ENCODE measurements at regions not wholly inside any gene's neighbourhood (a gene's known extent, or its start where the extent isn't known, plus 50 kb on each side); places are given as distances from the start of the nearest gene placed in this dataset.
"Not testable (repeated sequence)": the region's sequence is repeated elsewhere in the genome, so short reads cannot be mapped to it uniquely, and the experiment has no call there.

DNA sequence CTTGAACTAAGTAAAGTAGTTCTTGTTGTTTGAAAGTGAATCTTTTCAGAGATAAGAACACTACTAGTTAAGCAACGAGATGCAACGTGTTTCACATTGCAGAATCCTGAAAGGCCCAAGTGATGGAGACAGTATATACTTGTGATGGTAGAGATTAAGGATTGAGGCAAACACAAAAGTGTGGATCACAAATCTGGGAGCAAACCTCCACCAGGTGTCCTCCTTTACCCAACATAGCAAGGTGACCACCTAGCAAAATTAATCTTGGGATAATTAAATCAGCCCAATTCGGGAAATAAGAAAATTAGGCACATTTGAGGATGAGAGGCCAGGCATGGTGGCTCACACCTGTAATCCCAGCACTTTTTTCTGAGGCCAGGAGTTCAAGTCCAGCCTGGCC lies 563.9 kb downstream of the DACH1 start:
- DNase-seq (ENCODE audit: low read depth, low spot score): no peak

GRCh38 chr13:71300602-71301001 lies 566.4 kb downstream of the DACH1 start:
- DNase-seq (ENCODE audit: low read depth, low spot score): no peak

DNA sequence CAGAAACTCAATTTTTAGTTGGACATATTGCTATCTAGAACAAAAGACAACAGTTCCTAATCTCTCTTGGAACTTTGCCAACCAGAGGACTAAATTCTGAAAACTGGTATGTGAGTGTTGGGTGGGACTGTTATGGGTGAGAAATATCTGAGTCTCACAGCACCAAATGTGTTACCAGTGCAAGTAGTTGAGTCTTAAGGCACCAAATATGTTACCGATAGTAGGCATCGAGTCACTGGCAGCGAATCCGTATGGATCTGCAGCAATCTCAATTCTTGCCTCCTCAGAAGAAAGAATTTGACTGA lies 575.2 kb downstream of the DACH1 start:
- DNase-seq (ENCODE audit: low read depth, low spot score): no peak

DNA sequence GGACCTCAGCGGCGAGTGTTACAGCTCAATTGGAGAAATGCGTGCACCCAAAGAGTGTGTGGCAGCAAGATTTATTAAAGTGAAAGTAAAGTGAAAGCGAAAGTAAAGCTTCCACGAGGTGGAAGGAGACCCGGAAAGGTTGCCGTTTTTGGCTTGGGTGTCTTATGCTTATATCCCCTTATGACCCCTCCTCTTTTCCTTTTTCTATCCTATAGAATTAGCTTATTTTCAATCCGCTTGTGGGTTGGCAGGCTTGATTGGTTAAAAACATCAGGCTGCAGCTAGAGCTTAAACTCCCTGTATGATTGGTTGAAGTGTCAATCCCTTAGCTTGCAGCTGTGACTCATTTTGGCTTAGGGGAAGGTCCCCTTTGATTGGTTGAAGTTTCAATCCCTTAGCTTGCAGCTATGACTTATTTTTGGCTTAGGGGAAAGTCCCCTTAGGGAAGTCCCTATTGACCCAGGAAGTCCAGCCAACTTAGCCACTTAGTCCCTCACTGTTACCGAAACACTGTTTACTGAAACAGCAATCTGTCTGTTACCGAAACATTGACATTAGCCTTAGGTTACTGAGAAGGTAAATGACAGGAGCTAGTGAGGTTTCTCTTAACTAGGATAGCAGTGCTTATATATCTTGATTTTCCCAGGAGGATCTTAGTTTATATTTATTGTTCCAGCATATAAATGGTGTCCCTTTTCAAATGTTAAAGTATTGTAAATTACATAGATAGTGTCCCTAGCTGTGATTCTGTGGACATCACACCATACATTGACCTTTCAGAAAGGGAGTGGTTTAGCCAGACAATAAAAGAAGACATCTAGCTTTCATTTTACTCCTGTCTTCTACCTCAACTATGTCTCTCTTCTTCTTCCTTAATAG lies 575.8 kb downstream of the DACH1 start:
- no peak for DNase-seq (ENCODE audit: low read depth, low spot score)

DNA sequence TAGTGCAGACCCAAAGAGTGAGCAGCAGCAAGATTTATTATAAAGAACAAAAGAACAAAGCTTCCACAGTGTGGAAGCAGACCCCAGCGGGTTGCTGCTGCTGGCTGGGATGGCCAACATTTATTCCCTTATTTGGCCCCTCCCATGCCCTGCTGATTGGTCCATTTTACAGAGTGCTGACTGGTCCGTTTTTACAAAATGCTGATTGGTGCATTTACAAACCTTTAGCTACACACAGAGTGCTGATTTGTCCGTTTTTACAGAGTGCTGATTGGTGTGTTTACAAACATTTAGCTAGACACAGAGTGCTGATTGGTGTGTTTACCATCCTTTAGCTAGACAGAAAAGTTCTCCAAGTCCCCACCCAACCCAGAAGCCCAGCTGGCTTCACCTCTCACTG lies 577.0 kb downstream of the DACH1 start:
- DNase-seq (ENCODE audit: low read depth, low spot score): not testable (repeated sequence)

- DNase-seq (ENCODE audit: low read depth, low spot score): no peak
Measured at GRCh38 chr13:71285700-71286099, 581.3 kb downstream of the DACH1 start.

GRCh38 chr13:71278512-71278911 lies 588.5 kb downstream of the DACH1 start:
- no peak for DNase-seq (ENCODE audit: low read depth, low spot score)

DNA sequence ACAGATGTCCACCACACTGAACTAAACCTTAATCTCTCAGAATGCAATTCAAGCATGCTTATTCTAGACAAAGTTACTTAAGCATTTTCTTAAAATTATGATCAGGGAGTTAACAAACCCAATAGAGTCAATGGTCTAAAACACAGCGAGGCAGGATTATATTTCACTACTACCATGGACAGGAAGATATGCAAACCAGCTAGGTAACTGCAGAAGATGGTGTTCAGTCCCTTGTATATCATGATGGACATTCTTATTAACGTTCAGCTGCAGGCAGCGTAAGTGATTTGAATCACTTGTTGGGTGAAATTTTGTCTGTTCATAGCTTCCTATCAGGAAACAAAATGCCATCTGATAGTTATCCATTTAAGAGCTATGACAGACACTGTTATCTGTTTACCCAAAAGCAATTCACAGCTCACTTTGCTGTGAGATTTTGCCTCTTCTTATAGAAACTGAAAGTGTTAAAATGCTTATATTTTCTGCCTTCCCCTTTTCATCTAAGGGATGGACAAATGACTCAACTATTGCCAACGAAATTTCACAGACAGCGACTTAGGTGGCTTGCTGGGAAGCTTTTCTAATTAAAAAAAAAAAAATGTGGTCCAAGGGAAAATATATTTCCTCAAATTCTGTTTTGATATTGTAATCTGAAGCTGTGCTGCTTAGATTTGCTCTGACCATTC lies 591.9 kb downstream of the DACH1 start:
- no peak for DNase-seq (ENCODE audit: low read depth, low spot score)

- DNase-seq (ENCODE audit: low read depth, low spot score): no peak
Measured at GRCh38 chr13:71261256-71261655, 605.7 kb downstream of the DACH1 start.

- no peak for DNase-seq (ENCODE audit: low read depth, low spot score)
Measured at GRCh38 chr13:71260246-71260645, 606.8 kb downstream of the DACH1 start.

DNA sequence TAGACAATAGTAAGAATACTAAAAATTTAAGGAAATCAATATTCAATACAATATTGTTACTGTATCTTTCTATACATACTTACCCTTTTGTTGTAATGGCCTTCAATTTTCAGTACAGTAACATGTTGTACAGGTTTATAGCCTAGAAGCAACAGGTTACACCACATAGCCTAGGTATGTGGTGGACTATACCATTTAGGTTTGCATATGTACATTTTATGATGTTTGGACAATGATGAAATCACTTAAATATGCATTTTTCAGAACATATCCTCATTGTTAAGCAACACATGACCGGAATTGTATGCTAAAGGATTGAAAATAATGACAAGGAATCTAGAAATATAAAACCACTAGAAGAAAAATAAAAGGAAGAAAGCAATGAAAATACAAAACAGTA lies 611.4 kb downstream of the DACH1 start:
- DNase-seq (ENCODE audit: low read depth, low spot score): no peak

DNA sequence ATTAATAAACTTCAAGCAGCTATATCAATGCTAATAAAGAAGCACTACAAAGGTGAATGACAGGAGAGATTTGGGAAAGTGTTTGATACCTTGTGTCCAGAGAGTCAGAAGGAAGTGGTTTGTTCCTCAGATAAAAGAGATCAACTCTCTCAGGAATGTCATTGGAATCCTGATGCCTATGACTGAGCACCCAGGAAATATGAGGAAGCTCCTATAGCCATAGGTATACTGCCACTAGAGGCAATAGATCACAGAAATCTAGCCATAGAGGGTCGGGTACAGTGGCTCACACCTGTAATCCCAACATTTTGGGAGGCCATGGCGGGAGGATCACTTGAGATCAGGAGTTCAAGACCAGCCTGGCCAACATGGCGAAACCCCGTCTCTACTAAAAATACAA lies 612.6 kb downstream of the DACH1 start:
- DNase-seq (ENCODE audit: low read depth, low spot score): peak; percentile 33

DNA sequence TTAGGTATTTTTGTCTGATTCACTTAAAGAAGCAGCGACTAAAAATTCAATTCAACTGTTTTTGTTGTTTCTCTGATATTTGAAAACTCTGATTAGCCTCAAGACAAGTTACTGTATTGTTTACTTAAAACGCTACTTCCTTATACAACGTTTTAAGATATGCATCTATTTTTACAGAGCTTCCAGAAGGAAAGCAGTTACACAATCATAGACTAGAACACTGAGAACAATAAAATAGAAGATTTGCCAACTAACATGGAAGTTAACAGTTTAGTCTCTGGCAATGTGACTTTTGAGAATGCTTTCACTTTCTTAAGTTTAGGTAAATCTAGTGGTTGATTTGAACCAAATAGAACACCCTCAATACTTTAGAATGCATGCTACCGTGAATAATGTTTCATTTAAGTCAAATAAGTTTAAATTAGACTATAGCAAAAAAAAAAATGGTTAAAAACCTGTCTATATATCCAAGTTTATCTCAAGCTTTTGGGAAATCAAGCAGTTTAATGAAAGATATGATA lies 614.8 kb downstream of the DACH1 start:
- DNase-seq (ENCODE audit: low read depth, low spot score): no peak

DNA sequence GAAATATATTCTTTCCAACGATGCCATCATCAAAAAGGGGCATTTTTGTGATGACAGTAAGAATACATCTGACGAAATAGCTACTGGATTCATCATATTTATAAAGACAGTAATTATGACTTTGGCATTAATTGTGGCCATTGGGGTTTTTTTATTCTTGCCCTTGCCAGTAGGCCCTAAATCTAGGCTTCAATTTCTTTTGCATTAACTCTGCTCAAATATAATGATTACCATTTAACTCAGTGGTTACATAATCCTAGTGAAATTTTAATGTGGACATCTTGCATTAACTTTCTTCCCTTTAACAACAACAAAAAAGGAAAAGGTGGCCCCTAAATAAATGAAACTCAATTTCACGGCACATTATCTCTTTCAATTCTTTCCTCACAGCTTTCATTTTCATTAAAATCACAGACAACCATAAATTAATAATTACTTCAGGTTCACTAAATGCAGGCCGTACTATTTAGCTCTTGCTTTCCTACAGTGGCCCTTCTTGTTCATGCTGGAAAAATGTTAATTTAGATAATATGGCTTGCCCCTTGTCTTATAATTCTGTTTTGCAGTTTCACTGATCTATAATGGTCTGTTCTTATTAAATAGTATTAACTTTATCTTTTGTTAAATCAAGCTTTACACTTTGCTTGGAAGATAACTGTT lies 615.6 kb downstream of the DACH1 start:
- no peak for DNase-seq (ENCODE audit: low read depth, low spot score)

DNA sequence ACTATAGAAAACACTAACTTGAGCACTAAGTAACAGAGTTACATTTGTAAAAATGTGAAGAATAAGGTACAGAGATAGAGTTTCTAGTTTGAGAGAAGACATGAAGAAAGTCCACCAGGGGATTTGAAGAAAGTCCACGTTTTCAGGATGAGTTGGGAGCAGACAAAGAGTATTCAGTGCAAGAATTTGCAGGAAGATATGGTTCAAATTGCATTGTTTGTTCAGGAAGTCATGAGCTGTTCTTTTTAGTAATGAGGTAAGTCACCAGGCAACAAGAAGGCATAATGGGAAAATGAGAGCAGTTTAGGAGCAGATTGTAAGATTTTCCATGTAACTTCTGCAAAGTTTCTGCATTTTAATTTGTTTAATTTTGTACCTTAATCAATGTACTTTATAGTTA lies 618.0 kb downstream of the DACH1 start:
- no peak for DNase-seq (ENCODE audit: low read depth, low spot score)

- DNase-seq (ENCODE audit: low read depth, low spot score): no peak
Measured at GRCh38 chr13:71244161-71244560, 622.8 kb downstream of the DACH1 start.

DNA sequence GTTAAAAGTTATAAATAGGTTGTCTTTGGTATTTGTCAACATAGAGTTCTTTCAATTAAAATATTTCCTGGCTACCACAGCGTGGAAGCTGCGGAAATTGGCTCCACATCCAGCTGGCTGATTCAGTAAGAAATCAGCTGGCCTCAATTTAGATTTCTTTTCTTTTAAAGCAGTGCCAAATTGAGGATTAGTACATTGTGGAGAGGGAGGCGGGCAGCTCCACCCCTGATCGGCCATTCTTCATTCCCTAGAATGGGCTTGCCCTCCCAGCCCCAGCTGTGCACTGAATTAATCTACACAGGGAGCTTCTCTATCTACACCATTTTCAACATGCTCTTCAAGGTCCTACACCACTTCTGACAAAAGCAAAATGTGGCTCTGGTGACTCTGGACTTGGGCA lies 624.8 kb downstream of the DACH1 start:
- no peak for DNase-seq (ENCODE audit: low read depth, low spot score)

GRCh38 chr13:71240911-71241310 lies 626.1 kb downstream of the DACH1 start:
- no peak for DNase-seq (ENCODE audit: low read depth, low spot score)

DNA sequence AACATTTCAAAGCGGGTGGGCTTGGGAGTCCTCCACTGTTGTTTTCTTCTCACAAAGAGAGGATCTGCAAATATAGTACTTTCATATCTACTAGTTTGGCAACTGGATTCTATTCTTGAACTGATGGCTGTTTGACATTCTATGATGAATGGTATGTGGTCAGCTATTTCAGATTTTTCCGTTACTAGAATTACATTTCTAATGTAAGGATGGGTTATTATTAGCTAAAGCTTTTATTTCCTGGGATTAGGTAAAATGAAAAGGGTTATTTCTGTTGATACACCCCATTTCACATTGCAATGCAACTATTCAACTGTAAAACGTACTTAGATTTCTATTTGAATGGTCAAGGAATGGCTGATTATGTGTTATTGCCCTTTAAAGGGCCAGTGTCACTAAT lies 629.7 kb downstream of the DACH1 start:
- no peak for DNase-seq (ENCODE audit: low read depth, low spot score)

GRCh38 chr13:71219698-71220415 lies 647.1 kb downstream of the DACH1 start:
- no peak for DNase-seq (ENCODE audit: low read depth, low spot score)

GRCh38 chr13:71218960-71219359 lies 648.0 kb downstream of the DACH1 start:
- peak; percentile 7 for DNase-seq (ENCODE audit: low read depth, low spot score)

DNA sequence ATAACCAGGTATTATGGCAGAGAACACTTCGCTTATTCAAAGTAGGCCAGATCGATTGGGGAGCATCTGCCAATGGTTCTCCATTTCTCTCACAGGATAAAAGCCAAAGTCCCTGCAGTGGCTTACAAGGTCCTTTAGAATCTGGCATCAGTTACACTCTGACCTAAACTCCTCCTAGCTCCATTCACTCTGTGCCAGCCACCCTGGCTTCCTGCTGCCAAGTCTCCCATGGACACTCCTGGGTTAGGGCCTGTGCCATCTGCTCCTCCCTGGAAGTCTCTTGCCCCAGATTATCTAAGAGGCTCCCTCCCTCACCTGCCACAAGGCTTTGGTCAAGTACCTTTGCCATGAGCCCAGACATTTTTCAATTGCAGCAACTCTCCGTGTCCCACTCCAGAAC lies 649.2 kb downstream of the DACH1 start:
- no peak for DNase-seq (ENCODE audit: low read depth, low spot score)

All from iPS DF 19.7 (cell line).